CD4-positive, alpha-beta T cell treated with Interleukin-2 at 100 ng/mL for 4 hours (primary cell): ENCODE measurements at regions not wholly inside any gene's neighbourhood (a gene's known extent, or its start where the extent isn't known, plus 50 kb on each side); places are given as distances from the start of the nearest gene placed in this dataset.

Experiments
- DNase-seq: peaks from one replicate; pipeline ENCODE4 v3.0.0-alpha.2; 2020; ENCODE audit warnings: low spot score

DNA sequence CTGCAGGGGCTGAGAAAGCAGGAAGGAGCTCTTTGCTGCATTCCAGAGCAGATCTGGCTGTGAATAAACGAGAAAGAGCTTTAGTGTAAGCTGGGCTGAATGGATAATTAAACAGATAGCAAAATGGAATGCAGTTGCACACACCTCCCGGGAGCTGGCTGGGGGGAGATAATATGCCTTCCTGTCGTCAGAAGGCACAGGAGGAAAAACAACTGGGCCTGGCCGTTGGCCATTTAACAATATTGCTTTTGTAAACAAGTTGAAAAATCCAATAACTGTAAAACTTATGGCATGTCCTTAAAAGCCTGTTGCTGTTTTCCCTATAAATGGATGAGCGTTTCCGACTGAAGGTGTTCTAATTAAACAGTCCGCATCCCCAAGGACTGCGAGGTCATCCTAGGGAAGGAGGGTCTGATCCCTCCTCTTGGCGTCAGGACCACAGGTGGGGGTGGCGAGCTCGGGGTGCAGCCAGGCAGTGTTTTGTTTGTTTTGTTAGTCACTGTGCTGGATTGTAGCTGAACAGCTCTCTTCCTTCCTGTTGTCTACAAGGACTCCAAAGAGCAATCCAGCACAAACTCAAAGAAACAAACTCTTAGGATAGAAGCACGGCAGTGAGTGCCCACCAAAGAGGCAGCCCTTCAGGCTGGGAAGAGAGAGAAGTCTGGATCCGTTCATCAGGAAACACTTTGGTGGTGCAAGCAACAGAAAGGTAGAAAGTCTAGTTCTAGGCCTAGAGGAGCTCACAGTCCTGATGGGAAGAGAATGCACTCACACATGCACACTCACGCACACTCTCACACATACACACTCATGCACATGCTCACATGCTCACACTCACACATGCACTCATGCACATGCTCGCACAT lies 133.4 kb upstream of the SMAD3 start:
- DNase-seq: no peak

DNA sequence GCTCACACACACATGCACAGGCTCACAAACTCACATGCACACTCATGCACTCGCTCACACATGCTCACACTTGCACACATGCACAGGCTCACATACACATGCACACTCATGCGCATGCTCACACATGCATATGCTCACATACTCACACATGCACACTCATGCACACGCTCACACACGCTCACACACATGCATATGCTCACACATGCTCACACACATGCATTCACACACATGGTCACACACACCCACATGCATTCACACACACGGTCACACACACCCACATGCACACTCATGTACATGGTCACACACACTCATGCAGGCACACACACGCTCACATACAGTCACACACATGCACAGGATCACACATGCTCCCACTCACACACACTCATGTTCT lies 132.8 kb upstream of the SMAD3 start:
- DNase-seq: no peak

DNA sequence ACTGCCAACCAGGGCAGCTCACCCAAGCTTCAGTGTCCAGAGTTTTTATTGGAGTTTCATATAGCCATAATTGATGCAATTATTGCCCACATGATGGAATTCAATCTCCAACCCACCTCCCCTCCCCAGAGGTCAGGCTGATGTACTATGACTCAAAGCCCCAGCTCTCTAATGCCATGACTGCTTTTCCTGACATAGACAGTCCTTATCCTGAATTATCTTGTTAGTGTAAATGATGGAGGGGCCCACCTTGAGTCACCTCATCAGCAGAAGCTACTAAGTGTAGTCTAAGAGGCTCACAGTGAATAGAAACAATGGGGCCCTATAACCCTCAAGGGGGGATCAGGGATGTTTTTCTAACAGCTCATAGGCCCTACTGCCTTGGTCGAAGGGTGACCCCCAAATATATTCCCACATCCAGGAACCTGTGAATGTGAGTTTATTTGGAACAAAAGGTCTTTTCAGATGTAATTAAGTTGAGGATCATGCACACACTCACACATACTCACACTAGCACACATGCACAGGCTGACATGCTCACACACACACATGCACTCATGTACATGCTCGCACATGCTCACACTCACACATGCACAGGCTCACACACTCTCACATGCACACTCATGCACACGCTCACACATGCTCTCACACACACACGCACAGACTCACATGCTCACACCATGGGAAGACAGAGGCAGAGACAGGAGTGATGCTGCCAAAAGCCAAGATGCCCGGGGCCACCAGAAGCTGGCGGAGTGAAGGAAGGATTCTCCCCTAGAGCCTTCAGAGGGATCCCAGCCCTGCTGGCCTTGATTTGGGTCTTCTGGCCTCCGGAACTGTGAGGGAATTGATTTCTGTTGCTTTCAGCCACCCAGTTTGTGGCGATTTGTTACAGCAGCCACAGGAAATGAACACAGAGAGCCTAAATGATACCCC lies 131.2 kb upstream of the SMAD3 start:
- DNase-seq: no peak

DNA sequence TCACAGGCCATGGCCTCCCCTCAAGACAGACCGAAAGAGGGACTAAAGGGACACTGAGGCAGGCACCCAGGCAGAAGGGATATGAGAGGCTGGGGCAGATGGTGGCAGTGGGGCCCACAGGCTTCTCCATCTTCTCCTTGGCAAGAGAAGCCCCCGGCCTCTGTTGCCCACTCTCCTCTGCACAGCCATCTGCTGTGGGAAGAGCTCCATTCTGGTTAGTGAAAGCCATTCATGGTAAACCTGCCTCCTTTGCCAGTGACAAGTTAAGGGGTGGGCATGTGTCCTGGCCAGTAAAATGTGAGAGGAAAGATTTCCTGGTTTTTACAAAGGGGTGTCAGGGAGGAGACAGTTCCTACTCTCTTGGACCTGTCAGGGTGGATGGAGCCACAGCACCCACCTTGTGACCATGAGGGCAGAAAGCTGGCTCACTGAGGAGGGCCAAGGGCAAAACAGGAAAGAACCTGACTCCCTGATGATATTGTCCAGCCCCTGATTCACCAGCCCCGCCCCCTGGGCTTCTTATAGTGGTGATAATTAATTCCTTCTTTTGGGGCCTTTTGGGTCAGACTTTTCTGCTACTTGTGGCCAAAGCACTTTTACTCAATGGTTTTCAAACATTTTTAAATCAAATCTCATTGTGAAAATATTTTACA lies 130.4 kb upstream of the SMAD3 start:
- DNase-seq: no peak

DNA sequence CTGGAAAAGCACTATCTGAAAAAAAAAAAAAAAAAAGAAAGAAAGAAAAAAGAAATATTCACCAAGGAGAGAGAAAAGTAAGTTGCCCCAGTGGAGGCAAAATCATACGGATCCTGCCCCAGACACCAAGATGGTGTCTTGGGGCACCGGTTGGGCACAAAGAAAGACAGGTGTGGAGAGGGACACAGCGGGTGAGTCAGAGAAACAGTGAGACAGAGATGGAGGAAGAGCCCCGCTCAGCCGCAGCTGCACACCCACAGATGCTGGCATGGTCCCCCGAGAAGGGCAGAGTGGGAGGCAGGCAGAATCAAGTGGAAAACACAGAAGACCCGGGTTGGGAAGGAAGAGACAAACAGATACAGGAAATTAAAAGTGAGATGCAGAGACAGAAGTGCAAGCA lies 129.7 kb upstream of the SMAD3 start:
- no peak for DNase-seq

DNA sequence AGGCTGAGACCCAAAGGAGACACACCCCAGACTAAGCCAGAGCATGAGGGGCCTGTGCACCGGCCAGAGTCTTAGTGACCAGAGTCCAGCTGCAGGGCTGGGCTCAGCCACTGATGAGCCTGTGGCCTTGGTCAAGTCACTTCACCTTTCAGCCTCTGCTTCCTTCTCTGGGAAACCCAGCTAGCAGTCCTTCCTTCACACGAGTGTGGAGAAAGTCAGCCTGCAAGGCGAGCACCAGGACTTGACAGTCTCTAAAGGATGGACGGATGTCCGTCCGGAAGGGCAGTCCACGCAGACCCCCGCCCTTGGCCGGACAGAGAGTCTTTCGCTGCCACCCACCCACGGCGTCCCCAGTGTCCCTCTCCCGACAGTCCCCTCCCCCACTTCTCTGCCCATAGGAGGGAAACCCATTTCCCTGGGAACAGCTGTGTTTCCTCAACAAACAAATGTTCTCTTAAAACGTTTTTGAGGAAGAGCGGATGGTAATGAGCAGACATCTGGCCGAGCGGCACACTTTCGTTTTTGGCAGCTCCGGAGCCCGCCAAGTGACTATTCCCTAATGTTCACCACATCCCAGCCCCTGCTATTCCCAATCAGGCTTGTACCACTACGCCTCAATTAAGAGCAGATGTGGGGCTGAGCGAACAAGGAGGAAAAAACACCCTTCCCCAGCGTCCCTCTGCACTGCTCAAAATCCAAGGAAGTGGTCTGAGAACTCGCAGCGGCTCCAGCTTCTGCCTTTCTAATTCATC lies 129.1 kb upstream of the SMAD3 start:
- no peak for DNase-seq

DNA sequence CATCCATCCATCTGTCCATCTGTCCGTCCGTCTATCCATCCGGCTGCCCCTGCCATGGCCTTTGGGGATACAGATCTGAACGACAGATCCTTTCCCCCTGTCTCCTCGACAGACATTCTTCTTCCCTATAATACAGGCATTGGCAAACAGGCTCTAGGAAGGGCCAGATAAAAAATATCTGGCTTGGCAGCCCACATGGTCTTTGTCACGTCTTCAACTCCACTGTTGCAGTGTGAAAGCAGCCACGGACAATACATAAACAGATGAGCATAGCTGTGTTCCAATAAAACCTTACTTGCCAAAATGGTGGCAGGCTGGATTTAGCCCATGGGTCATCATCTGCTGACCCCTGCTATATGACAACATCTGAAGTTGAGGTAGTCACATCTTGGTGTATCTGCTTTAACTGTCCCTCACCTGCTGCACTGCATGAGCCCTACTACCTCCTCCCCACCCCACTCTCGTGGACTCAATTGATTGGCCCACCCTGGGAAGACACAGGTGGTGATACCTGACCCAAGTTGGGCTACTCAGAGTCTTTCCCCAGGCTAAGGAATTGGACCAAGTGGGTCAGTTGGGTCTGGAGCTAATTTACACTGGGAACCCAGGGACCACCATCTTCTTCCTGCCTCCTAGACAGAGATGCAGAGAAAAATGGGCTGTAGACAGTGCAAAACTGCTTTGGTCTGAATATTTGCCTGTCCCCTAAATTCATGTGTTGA lies 128.4 kb upstream of the SMAD3 start:
- no peak for DNase-seq

DNA sequence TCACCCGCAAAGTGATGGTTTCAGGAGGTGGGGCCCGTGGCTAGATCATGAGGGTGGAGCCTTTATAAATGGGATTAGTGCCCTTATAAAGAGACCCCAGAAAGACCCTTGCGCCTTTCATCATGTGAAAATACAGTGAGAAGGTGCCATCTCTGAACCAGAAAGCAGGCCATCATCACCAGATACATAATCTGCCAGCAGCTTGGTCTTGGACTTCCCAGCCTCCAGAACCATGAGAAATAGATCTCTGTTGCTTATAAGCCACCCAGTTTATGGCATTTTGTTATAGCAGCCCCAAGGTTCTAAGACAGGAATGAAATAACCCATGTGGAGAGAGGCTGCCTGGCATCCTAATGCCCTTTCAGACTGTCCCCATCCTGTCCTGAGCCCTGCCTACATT lies 127.8 kb upstream of the SMAD3 start:
- DNase-seq: no peak

DNA sequence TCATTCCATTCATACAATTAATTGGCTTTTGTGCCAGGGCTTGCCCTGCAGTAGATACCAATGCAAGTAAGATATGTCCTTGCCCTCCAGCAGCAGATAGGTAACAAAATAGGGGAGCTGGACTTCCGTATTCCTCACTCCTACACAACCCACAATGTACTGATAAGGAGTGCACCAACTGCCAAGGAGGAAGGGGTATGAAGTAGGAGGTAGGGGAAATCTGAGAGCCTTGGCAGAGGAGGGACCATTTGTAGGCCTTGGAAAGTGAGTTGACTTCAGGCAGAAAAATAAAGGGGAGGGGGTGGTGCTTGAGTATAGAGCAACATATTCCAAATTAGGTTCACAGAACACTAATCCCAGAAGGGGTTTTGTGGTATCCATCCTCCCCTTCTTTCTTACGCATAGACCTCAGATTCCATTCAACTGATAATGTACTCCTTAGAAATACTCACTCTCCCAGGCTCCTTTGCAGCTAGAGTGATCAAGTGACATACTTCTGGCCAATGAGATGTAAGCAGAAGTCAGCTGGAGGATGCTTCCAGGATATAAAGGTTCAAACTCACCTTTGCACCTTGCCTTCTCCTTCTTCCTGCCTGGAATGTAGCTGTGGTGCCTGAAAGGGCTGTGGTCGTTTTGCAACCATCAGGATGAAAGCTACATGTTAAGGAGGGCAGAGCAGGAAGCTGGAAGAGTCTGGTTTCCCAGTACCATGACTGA lies 127.1 kb upstream of the SMAD3 start:
- DNase-seq: no peak

DNA sequence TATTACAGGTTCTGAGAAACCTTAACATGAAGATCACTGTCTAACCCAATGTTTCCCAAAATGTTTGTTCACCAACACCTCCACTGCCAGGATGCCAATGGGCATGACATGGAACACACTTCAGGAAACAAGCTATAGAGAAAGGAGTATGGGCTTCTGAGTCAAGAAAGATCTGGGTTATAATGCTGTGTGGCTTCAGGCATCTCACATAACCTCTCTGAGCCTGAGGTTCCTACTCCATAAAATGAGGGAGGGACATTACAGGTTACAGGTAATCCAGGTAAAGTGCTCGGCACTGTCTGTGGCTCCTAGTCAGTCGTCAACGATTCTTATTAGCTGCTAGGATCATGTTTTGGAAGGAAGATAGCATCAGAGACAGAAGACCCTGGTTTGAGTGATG lies 126.4 kb upstream of the SMAD3 start:
- no peak for DNase-seq

DNA sequence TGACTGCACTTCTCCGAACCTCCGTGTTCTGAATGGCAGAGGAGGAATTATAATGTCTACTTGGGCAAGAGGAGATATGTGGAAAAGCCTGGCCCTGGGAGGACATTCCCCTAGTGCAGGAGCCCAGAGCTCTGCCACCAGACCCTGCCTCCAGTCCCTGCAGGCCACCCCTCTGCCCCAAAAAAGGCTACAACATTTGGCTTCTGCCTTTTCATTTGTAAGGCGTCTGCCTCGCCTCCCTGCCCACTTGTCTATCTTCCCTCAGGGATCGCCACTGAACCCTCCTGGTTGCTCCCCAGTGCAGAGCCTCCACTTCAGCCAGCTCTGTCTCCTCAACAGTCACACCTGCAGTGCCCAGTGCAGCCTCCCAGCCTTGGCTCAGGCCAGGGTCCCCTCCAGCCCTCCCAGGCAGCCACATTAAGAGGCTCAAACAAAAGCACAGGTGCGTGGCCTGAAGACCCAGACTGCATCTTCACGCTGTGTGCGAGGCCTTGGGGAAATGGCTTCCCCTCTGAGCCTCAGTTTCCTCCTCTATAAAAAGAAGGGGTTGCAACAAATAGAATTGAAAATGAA lies 125.9 kb upstream of the SMAD3 start:
- DNase-seq: no peak

DNA sequence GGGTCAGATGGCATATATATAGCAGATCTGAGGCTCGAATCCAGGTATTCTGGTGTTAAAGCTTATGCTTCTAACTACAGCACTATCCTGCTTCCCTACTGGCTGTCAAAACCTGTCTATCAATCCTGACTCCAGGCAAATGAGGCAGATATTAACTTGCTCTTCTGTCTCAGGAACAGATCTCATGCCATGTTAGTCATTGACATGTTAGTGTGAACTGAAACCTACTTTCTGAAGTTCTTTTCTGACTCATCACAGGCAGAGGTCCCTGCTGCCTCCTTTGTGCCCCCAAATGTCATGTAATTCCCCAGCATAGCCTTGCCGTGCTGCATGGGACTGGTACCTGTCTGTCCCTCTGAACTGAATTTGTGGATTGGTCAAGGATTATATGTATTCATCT lies 125.0 kb upstream of the SMAD3 start:
- DNase-seq: no peak

DNA sequence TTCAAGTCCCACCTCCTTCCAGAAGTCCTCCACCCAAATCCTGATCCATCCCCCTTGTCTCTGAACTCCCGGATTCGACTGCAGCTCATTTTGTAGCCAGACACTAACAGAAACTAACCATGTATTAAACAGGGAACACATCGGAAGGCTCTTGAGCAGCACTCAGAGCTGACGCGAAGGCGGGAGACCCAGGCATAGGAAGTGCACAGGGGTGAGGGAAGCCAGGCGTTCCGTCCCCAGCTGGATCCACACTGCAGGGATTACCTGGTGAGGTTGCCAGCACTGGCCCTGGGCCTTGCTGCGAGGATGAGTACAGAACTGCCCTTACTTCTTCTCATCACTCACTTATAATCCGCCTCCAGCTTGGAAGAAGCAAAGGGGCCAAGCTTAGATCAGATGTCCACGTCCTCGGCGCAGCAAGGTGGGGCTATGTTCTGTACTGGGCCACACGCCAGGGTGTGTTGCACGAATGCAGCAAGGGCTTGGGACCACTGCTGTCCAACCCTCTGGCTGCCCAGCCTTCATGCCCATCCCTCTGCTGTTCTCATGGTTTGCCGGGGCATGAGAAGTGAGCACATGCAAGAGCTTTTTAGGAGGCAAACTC lies 124.2 kb upstream of the SMAD3 start:
- no peak for DNase-seq

DNA sequence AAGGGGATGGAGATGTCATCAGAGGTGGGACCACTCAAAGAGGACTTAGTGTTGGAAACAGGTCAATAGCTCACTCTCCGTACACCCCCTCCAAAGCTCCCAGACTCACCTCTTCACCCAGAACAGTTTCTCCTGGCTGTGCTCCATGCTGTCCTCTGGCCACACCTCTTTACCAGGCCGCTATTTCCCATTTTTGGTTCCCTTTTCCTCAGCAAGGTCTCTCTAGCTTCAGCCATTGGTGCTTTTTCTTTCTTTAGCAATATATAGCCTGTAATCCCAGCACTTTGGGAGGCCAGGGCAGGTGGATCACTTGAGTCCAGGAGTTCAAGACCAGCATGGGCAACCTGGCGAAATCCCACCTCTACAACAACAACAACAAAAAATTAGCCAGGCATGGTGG lies 123.6 kb upstream of the SMAD3 start:
- DNase-seq: no peak

DNA sequence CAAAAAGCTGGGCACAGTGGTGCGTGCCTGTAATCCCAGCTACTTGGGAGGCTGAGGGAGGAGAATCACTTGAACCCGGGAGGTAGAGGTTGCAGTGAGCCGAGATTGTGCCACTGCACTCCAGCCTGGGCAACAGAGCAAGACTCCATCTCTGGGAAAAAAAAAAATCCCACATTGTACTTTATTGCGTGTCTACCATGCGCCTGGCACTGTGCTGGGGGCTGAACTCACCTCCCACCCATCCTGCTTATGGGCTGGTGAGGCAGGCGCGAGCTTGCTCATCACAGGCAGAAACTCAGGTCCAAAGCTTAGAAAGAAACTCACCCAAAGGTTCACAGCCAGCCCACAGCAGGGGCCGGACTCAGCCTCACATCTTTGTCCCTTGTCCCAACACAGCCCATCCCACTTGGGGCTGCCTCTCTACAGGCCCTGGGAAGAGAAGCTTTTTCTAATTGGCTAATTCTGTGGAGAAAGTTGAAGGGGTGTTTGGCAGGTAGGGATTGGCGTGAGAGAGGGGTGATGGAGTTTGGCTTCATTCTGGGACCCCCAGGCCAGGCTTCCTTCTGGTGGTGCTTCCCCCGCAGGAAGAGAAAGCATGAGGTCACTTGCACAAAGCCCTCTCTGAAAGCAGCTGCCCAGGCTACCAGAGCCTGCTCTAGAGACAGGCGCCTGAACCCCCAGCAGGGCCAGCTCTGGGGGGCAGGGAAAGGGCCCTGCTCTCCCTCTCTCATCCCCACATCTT lies 122.6 kb upstream of the SMAD3 start:
- DNase-seq: no peak

DNA sequence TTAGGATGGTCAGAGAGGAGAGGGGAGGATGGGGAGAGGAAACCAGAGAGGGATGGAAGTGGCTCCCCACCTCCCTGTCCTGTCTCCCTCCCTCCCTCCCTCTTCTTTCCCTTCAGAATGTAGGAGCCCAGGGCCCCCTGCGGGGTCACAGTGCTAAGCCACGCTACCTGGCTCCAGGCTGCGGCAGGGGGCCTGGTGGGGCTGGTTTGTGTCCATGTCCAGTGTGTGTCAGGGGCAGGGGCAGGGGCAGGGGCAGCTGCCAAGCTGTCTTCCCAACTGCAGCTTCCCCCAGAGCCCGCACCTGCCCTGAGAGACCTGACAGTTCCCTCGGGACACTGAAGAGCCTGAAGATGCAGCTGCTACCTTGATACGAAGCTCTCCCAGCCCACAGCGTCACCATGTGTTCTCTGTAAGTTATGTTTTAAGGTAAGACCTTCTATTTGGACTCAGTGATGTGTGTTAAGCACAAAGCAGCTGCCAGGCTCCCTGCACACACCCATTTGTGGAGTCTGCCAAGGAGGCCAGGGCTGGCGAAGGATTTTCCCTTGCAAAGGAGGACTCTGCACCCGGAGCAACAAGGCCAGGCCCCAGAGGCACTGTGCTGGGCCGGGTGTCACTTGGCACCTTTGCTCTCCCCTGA lies 121.8 kb upstream of the SMAD3 start:
- DNase-seq: no peak

DNA sequence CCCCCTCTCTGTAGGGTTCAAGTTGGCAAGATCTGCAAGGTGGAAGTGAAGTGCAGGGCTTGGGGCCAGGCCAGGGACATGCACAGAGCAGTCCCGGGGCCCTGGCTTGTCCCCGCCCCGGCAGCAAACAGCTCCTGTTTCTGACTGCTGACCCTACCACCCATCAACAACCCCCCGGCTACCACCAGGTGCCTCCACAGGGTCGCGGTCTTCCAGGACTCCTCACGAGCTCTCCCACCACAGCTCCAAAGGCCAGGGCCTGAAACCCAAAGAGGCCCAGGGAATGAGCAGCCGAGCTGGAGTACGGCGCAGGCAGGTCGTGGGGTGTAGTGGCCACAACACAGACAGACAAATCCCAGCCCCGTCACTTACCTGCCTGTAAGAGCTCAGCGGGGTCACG lies 121.3 kb upstream of the SMAD3 start:
- DNase-seq: no peak

DNA sequence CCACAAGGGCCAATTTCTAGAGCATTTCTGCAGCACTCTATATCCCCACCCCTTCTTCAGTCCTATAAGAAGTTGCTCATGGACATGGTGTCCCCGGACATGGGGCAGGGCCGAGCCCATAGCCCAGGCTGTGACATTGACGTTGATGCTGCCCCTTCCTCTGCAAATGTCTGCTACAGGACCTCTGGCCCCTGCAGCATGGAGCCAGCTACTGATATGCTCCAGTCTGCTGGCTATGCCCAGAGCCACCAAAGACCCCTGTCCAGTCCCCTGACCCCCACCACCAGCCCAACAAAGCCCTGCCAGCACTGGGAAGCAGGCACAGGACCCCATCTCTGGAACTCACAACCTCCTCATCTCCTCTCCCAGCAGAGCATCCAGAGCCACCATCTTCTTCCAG lies 120.1 kb upstream of the SMAD3 start:
- no peak for DNase-seq

DNA sequence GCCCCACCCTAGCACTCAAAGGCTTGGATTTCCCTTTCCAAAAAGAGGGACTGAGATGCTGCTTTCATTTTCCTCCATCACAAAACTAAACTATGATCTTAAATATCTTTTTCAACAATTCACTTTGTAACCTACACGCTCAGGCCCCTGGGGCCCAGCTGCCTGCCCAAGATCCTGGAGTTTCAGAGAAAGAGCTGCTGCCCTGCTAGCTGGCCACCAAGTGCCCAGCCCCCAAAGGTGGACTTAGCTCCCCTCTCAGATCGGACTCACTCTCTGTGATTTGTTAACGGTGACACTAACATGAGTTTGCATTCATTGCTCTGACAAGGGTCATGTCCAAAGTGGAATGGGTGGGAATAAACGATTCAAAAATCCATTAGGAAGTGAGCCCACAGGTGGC lies 119.6 kb upstream of the SMAD3 start:
- DNase-seq: no peak
